Ishikawa (cell line): ENCODE measurements at regions not wholly inside any gene's neighbourhood (a gene's known extent, or its start where the extent isn't known, plus 50 kb on each side); places are given as distances from the start of the nearest gene placed in this dataset.

ENCODE experiments used
- CEBPB ChIP-seq: IDR thresholded peaks from 2 replicates; pipeline ENCODE4 v1.6.1; 2012
- EP300 ChIP-seq: IDR thresholded peaks from 2 replicates; pipeline ENCODE4 v1.6.1; 2012; ENCODE audit warnings: borderline replicate concordance
- MAX ChIP-seq: IDR thresholded peaks from 2 replicates; pipeline ENCODE4 v1.6.1; 2012
- TAF1 ChIP-seq: IDR thresholded peaks from 2 replicates; pipeline ENCODE4 v1.6.1; 2012; ENCODE audit warnings: low read depth, mild to moderate bottlenecking
- TCF12 ChIP-seq: IDR thresholded peaks from 2 replicates; pipeline ENCODE4 v1.6.1; 2012; ENCODE audit warnings: low read depth

- TF ChIP-seq EP300 (no peak), MAX (no peak), CEBPB (no peak), TCF12 (no peak), TAF1 (no peak)
Measured at GRCh38 chr22:48276994-48277867, 1514.8 kb downstream of the TBC1D22A start.
